ENCODE measurements at regions not wholly inside any gene's neighbourhood (a gene's known extent, or its start where the extent isn't known, plus 50 kb on each side); places are given as distances from the start of the nearest gene placed in this dataset.

GRCh38 chr13:33537676-33538075 is 252.1 kb upstream of the STARD13 start:
- TF ChIP-seq CTCF (IDR thresholded peaks at IDR 0.05) (no peak), POLR2A (IDR thresholded peaks at IDR 0.05) (no peak)

Measured in uterus (tissue), 2 donors.